HG03439 (cell line): ENCODE measurements at regions not wholly inside any gene's neighbourhood (a gene's known extent, or its start where the extent isn't known, plus 50 kb on each side); places are given as distances from the start of the nearest gene placed in this dataset.

Experiments used
- ATAC-seq: cut with Tn5 transposase; IDR thresholded peaks from one replicate; pipeline ENCODE4 v1.9.1; 2021; ENCODE audit warnings: mild to moderate bottlenecking, moderate library complexity; ENCODE audit not compliant: unreplicated experiment

GRCh38 chr3:72248869-72249268, 463.9 kb upstream of the PROK2 start:
- ATAC-seq, result no peak

GRCh38 chr3:72248389-72248761, 463.4 kb upstream of the PROK2 start:
- no peak for ATAC-seq

- ATAC-seq, result no peak
Observed at GRCh38 chr3:72247645-72248388, 462.9 kb upstream of the PROK2 start.

- ATAC-seq, result no peak
Observed at GRCh38 chr3:72247126-72247525, 462.2 kb upstream of the PROK2 start.

- no peak for ATAC-seq
Observed at GRCh38 chr3:72246685-72247084, 461.7 kb upstream of the PROK2 start.

DNA sequence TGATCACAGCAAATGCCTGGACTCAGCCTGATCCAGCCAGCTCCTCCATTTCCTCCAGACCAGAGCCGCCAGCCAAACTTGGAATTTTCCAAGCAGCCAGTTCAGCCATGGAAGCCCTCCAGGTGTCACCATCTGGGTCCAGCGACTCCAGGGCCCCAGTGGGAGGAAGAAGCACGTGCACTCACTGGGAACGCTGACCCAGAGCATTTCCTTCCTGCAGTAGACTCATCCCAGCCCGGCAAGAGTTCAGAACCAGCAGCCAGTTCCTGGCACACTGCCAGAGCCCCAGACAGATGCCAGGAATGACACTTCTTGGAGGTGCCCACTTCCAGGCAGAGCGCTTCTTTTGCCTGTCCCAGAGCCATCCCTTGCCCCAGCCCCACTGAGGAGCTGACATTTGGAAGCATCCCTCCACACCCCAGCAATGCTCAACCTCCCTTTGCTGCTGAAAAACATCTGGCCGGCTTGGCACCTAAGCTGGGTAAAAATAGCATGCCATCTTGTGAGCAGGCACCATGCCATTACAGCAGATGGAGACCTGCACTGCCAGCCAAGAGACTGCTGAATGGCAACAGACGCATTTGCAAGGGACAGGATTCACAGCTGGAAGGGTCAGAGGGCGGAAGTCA, 460.3 kb upstream of the PROK2 start:
- ATAC-seq, result no peak

DNA sequence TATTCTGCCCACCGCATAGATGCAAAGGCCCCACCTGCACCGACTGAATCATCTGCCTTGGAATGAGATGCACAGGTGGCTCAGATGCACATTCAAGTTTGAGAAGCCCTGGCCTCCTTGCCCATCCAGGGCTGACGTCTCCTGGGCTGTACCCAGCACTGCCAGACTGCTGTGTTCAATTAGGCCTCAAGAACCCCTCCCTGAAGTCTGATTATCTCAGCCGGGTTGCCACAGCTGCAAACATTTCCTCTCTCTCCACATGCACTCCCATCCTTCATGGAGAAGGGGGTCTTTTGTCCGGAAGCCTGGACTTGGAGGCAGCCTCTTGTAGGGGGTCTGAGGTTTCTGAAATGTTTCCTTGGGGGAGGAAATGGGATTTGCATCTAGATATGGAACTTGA, 459.4 kb upstream of the PROK2 start:
- ATAC-seq, result no peak

DNA sequence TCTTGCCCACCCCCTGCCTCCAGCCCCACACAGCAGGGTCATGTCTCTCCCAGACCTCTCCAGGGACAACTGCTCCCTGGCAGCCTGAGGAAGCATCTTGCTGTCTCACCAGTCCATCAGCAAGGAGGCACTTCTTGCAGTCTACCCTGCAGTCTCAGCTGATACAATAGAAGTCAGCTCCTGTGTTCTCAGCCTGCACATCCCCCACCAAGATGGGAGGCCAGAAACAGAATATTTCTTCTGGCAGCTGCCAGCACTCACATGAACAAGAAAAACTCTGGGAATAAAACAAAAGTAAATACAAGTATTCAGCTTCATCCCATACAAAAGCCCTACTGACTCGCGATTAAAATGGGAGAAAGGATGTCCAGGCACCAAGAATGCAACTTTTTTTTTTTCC, 457.4 kb upstream of the PROK2 start:
- no peak for ATAC-seq

DNA sequence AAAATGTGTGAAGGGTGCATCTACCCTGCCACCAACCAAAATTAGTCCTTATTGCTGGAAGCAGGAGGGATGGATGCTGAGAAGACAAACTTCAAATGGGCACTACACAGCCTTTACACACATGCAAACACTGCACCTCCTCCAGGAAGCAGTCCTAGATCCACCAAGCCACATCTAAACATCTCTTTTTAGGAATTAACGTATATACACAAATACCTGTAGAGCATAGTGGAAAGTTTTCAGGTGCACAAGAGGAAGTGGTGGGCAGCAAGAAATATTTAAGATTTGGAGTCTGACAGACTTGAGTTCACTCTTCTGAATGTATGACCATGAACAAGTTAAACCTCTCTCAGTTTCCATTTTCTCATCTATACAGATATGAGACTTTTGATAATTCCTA, 456.6 kb upstream of the PROK2 start:
- no peak for ATAC-seq

DNA sequence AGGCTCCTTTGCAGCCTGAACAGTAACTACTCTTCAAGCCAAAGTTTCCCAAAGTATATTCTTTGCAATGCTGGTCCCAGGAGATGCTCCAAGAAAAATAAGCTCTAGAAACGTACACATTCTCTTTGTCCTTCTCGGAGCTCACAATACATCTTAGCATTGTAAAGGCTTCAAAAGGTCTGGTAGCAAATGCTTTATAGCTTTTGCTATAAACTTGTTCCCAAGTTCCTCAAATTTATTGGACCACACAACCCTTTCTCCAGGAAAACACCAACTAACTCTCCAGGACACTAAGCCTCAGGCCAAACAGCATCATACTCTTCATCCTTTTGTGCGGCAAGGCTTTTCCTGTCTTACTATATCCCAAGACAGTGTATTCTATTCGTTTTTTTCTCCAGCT, 455.6 kb upstream of the PROK2 start:
- ATAC-seq, result no peak

GRCh38 chr3:72238801-72239200, 453.9 kb upstream of the PROK2 start:
- ATAC-seq, result no peak

- ATAC-seq, result no peak
Observed at GRCh38 chr3:72238010-72238691, 453.2 kb upstream of the PROK2 start.

GRCh38 chr3:72237679-72238009, 452.7 kb upstream of the PROK2 start:
- ATAC-seq, result no peak

- no peak for ATAC-seq
Observed at GRCh38 chr3:72234391-72234790, 449.4 kb upstream of the PROK2 start.

- no peak for ATAC-seq
Observed at GRCh38 chr3:72233571-72233970, 448.6 kb upstream of the PROK2 start.

DNA sequence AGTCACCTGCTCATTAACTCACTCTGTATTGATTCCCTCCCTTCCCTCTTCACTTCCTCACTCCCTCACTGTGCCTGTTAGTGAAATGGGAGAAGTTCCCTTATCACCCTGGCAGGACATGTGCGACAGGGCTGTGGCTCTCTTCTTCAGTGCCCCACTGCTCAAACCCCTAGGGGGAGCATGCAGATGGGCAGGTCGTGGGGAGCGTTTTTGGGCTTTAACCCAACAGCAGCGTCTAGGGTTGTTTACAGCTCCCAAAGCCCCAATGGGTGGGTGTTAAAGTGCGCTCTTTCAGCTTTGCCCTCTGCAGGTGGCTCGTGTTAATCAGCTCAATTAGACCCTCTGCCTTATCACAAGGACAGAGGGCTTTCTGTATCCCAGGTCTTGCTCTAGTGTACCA, 447.8 kb upstream of the PROK2 start:
- ATAC-seq, result no peak

DNA sequence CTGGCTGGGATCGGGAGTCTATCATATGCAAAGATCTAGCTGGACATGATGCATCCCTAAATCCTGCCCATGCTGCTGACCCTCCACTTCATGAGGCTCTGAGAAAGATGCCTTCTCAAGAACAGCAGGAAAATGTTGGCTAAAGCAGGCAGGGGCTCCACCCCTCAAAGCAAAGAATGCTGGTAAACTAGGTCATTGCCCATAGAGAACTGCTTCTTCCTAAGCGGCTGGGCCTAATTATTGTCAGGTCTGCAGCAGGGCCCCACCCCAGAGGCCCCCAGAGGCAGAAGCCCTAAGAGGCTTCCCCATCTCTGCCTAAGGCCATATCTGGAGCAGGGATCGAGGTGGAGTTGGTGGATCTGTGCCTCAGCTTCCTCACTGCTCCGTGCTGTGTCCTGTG, 447.4 kb upstream of the PROK2 start:
- ATAC-seq, result no peak

DNA sequence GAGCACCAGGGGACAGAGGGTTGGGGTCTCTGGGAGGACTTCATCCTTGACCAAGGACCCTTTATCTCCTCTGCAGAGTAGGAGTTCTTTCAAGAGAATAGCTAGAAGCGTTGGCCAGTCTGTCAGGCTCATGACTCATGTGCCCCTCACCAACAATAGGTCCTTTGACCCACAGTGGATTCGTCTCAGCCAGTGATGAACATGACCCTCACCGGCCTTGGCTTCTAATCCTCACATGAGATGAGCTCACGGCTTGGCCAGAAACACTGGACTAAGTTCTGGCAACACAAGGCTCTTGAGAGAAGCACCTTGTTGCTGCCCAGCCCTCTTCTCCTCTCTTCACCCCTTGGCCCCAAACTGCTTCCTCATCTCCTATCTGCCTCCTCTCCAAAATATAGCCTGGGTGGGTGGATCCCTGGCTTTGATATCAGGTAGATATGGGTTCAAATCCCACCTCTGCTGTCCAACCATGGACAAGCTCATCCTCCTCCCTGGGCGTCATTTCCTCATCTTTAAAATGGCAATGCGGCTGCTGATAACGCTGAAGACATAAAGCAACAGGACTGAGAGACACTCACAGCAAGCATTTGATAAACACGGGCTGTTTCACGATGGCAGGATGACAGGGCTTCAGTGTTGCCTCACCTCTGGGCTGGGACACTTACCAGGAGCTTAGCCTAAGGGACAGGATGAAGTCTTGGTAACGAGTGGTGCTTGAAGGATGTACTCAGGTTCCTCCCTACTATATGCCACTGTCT, 446.7 kb upstream of the PROK2 start:
- ATAC-seq, result no peak

DNA sequence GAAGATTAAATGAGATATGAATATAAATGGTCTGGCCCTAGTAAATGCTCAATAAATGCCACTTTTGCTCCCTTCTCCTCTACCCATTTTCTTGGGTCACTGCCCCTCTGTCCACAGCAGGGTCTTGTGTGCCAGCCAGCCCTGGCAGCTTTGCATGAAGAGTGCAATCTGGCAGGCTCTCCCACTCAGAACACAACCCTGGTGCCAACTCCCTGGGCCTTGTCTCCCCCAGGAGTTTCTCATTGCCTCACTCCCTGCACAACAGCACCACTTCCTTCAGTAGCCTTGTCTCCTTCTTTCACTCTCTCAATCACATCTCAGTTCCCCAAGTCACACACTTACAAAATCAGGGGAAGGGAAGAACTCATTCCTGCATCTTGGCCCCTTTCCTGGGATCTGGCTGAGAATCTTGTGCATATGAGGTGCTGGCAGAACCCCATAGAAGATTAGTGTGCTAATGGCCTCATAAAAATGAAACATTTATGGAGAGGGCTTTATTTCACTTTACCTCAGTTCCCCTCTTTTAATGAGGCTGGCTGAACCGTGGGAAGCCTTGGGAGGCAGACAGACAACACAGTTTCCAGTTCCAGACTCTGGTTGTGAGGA, 445.9 kb upstream of the PROK2 start:
- no peak for ATAC-seq

- no peak for ATAC-seq
Observed at GRCh38 chr3:72229952-72230351, 445.0 kb upstream of the PROK2 start.

DNA sequence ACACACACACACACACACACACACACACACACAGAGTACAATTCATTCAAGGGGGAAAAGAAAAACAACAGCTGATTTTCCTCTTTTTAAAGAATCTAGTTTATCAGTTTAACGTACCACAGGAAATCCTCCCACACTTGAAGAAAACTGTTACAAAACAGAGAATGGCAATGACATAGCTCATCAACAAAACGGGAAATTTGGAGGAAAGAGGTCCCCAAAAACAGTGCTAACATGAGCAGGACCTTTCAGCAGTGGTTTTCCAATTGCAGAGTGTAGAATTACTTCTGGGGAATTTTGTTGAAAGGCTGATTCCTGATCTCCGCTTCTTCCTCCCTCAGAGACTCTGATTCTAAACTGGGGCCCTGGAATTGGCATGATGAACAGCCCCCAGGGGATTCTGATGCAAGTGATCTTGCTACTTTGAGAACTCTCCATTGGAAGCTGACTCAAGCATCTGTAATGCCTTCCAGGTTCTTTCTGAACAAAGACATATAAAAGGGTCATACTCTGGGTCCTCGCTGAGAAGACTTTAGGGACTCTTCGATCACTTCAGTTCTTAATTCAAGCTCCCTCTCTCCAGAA, 442.6 kb upstream of the PROK2 start:
- ATAC-seq, result no peak
